Hepatocyte (in vitro differentiated cells): ENCODE measurements at regions not wholly inside any gene's neighbourhood (a gene's known extent, or its start where the extent isn't known, plus 50 kb on each side); places are given as distances from the start of the nearest gene placed in this dataset.

Source experiments
- EZH2phosphoT487 ChIP-seq: fragments of 200-600 bp; sonication (generic); IDR thresholded peaks from one replicate; pipeline ENCODE4 v1.6.1; 2018; ENCODE audit warnings: antibody characterized with exemption, mild to moderate bottlenecking, low read depth, moderate library complexity; ENCODE audit not compliant: unreplicated experiment, severe bottlenecking
- TF ChIP-seq, protein P1 (sequence below): fragments of 200-600 bp; sonication (generic); IDR thresholded peaks from 2 replicates; pipeline ENCODE4 v1.5.1; 2016; ENCODE audit warnings: antibody characterized with exemption, mild to moderate bottlenecking; ENCODE audit not compliant: poor library complexity

- TF ChIP-seq, protein P1, sequence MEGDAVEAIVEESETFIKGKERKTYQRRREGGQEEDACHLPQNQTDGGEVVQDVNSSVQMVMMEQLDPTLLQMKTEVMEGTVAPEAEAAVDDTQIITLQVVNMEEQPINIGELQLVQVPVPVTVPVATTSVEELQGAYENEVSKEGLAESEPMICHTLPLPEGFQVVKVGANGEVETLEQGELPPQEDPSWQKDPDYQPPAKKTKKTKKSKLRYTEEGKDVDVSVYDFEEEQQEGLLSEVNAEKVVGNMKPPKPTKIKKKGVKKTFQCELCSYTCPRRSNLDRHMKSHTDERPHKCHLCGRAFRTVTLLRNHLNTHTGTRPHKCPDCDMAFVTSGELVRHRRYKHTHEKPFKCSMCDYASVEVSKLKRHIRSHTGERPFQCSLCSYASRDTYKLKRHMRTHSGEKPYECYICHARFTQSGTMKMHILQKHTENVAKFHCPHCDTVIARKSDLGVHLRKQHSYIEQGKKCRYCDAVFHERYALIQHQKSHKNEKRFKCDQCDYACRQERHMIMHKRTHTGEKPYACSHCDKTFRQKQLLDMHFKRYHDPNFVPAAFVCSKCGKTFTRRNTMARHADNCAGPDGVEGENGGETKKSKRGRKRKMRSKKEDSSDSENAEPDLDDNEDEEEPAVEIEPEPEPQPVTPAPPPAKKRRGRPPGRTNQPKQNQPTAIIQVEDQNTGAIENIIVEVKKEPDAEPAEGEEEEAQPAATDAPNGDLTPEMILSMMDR = no peak
- no peak for TF ChIP-seq EZH2phosphoT487
Observed at GRCh38 chr10:36519909-36520308, 605.5 kb upstream of the ANKRD30A start.
